ENCODE measurements at regions not wholly inside any gene's neighbourhood (a gene's known extent, or its start where the extent isn't known, plus 50 kb on each side); places are given as distances from the start of the nearest gene placed in this dataset.

DNA sequence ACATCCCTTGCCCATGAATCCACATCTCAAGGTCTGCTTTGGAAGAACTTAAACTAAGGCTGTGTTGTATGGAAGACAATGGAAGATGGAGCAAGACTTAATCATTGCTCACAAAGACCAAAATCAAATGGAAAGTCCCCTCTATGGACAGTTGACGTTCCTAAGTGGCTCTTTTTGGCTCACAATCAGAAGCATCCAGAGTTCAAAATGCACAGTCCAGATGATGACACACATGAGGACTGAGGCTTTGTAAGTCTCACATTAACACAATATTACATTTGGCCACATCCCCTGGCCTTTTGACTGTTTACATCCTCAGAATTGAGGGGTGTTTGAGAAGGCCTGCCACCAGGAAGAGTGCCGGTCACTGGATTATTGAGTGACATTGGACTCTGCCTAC is 122.3 kb upstream of the CPM start:
- TF ChIP-seq ZNF138 (CRISPR knock-in tag; conservative IDR thresholded peaks at IDR 0.05), result no peak
- TF ChIP-seq, protein P1, sequence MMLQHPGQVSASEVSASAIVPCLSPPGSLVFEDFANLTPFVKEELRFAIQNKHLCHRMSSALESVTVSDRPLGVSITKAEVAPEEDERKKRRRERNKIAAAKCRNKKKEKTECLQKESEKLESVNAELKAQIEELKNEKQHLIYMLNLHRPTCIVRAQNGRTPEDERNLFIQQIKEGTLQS (CRISPR knock-in tag; conservative IDR thresholded peaks at IDR 0.05), result no peak
